Activated CD8-positive, alpha-beta T cell treated with anti-CD3 and anti-CD28 coated beads for 36 hours (primary cell): ENCODE measurements at regions not wholly inside any gene's neighbourhood (a gene's known extent, or its start where the extent isn't known, plus 50 kb on each side); places are given as distances from the start of the nearest gene placed in this dataset.

Source experiments
- ATAC-seq: fragments of 200-7000 bp; cut with Tn5 transposase; one replicate; pipeline ENCODE4 v1.10.0; 2021; ENCODE audit warnings: mild to moderate bottlenecking, moderate library complexity
- CTCF ChIA-PET: fragments of 350-600 bp; sonication (Branson Sonifier 250); formaldehyde crosslinking; loops from one replicate; lab custom pipeline; 2021; ENCODE audit warnings: antibody characterized with exemption; lab: Charles Lee
- POLR2A ChIA-PET: fragments of 350-600 bp; sonication (Branson Sonifier 250); formaldehyde crosslinking; loops from one replicate; lab custom pipeline; 2021; ENCODE audit warnings: antibody characterized with exemption; lab: Charles Lee
- DNase-seq: peaks from one replicate; pipeline ENCODE4 v3.0.0-alpha.2; 2020
- H3K27ac Mint-ChIP-seq: one replicate; pipeline ENCODE4 v1.8.0; 2021; ENCODE audit warnings: mild to moderate bottlenecking, mixed read lengths
- H3K27me3 Mint-ChIP-seq: one replicate; pipeline ENCODE4 v1.8.0; 2021; ENCODE audit warnings: mixed read lengths
- H3K36me3 Mint-ChIP-seq: one replicate; pipeline ENCODE4 v1.8.0; 2021; ENCODE audit warnings: low read depth, mixed read lengths
- H3K4me1 Mint-ChIP-seq: one replicate; pipeline ENCODE4 v1.8.0; 2021; ENCODE audit warnings: low read depth, mixed read lengths
- H3K4me3 Mint-ChIP-seq: one replicate; pipeline ENCODE4 v1.8.0; 2021; ENCODE audit warnings: mild to moderate bottlenecking, moderate library complexity, mixed read lengths
- H3K9me3 Mint-ChIP-seq: one replicate; pipeline ENCODE4 v1.8.0; 2021; ENCODE audit warnings: mixed read lengths
- intact Hi-C: fragments of 100-400 bp; cut with micrococcal nuclease; formaldehyde crosslinking; loops from one replicate; pipeline ENCODE4 v1.10.0; 2022
- TF ChIP-seq, protein P1 (sequence below): fragments of 200-600 bp; IDR thresholded peaks from one replicate; pipeline ENCODE4 v1.8.0; 2022; ENCODE audit warnings: antibody characterized with exemption, mild to moderate bottlenecking

DNA sequence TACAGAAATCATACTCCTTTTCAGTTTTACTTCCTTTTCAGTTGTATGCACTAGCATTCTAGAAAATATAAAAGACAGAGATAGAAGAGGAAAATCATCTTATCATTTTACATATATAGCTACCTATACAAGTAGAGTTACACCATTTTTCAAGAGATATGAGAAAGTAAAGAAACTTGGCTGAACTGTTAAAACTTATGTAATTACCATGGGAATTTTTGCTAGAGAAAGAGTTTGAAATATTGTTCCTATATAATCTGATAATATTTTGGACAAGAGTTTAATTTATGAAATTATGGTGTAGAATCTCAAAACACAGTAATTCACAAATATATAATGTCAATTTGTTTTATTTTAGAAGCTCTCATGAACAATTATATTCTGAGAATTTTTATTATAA is 180.8 kb downstream of the PLPPR4 start:
- TF ChIP-seq, protein P1, sequence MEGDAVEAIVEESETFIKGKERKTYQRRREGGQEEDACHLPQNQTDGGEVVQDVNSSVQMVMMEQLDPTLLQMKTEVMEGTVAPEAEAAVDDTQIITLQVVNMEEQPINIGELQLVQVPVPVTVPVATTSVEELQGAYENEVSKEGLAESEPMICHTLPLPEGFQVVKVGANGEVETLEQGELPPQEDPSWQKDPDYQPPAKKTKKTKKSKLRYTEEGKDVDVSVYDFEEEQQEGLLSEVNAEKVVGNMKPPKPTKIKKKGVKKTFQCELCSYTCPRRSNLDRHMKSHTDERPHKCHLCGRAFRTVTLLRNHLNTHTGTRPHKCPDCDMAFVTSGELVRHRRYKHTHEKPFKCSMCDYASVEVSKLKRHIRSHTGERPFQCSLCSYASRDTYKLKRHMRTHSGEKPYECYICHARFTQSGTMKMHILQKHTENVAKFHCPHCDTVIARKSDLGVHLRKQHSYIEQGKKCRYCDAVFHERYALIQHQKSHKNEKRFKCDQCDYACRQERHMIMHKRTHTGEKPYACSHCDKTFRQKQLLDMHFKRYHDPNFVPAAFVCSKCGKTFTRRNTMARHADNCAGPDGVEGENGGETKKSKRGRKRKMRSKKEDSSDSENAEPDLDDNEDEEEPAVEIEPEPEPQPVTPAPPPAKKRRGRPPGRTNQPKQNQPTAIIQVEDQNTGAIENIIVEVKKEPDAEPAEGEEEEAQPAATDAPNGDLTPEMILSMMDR: no peak
- intact Hi-C loops: no loop called here
- Mint-ChIP-seq H3K27ac (no peak overlapping the region), H3K4me1 (peaks cover 10% of the 10 kb centered on the region), H3K9me3 (no peaks in the 10 kb centered on the region), H3K4me3 (no peak overlapping the region), H3K27me3 (peaks cover 4% of the 10 kb centered on the region), H3K36me3 (no peaks in the 10 kb centered on the region)
- ChIA-PET POLR2A (no interaction called here), CTCF (no interaction called here)
- no peak for ATAC-seq
- no peak for DNase-seq

- H3K4me1 Mint-ChIP-seq: peaks cover 10% of the 10 kb centered on the region
- no peaks in the 10 kb centered on the region for H3K9me3 Mint-ChIP-seq
- ChIA-PET POLR2A (no interaction called here), CTCF (interaction anchor here (1.4 kb wide), 1 partner anchor 10 kb away, joined by 3 read pairs; no protein-coding TSS in a partner anchor)
- no peak overlapping the region for H3K4me3 Mint-ChIP-seq
- no peak overlapping the region for H3K27ac Mint-ChIP-seq
- H3K27me3 Mint-ChIP-seq: peaks cover 4% of the 10 kb centered on the region
- H3K36me3 Mint-ChIP-seq: no peaks in the 10 kb centered on the region
- TF ChIP-seq, protein P1: no peak
- ATAC-seq (no peak), DNase-seq (no peak)
- intact Hi-C loops: no loop called here
Measured at GRCh38 chr1:99445486-99445885, 181.2 kb downstream of the PLPPR4 start.

DNA sequence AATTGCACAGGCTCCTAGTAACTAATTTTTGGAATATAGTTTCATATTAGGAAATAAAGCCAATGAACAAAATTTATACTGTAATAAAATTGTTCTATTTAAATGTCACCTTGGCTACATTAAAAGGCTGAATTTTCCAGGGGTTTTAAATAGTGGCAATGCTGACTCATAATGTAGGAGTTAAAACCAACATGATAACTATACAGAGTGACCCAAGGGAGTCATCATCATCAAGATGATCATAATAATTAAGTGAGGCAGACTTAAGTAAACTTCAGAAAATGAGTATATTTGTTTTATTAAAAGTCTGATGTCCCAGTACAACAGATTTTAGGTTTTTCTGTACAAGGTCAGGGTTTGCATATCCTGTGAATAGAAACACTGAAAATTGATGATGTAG is 183.4 kb downstream of the PLPPR4 start:
- H3K27ac Mint-ChIP-seq: no peak overlapping the region
- no peak overlapping the region for H3K4me3 Mint-ChIP-seq
- H3K4me1 Mint-ChIP-seq: no peaks in the 10 kb centered on the region
- intact Hi-C loops: no loop called here
- ChIA-PET POLR2A (no interaction called here), CTCF (no interaction called here)
- H3K9me3 Mint-ChIP-seq: no peaks in the 10 kb centered on the region
- H3K36me3 Mint-ChIP-seq: no peaks in the 10 kb centered on the region
- DNase-seq: no peak
- peaks cover 4% of the 10 kb centered on the region for H3K27me3 Mint-ChIP-seq
- no peak for ATAC-seq
- TF ChIP-seq, protein P1: no peak

DNA sequence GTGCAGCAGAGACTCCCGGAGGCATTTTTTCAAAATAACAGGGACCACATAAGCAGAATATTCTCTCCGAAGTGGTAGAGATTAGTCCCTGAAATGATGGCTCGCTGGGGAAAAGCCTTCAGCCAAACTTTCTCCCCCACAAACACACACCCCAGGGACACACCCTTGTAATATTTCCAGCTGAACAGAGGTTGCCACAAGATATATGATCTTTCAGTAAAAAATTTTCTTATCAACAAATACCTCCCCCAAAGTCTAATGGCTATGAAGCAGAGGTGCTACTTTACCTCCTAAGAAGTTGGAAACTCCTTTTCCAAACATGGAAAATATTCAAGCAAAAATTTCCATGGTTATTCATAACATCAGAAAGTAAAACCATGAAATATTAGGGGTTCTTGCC is 190.2 kb upstream of the PALMD start:
- ChIA-PET CTCF (interaction anchor here (1.4 kb wide), 1 partner anchor 10 kb away, joined by 3 read pairs; no protein-coding TSS in a partner anchor), POLR2A (no interaction called here)
- DNase-seq (no peak), ATAC-seq (no peak)
- Mint-ChIP-seq H3K27me3 (peaks cover 9% of the 10 kb centered on the region), H3K27ac (no peak overlapping the region), H3K4me1 (no peaks in the 10 kb centered on the region), H3K36me3 (no peaks in the 10 kb centered on the region), H3K9me3 (no peaks in the 10 kb centered on the region), H3K4me3 (no peak overlapping the region)
- TF ChIP-seq, protein P1: no peak
- intact Hi-C loops: no loop called here

GRCh38 chr1:99456536-99456935 is 189.4 kb upstream of the PALMD start:
- CTCF ChIA-PET: no interaction called here
- intact Hi-C loops: no loop called here

More at GRCh38 chr1:99456536-99456935, 189.4 kb upstream of the PALMD start:
- DNase-seq: no peak
- Mint-ChIP-seq H3K9me3 (no peaks in the 10 kb centered on the region), H3K27ac (no peak overlapping the region), H3K36me3 (no peaks in the 10 kb centered on the region), H3K4me3 (no peak overlapping the region), H3K4me1 (no peaks in the 10 kb centered on the region), H3K27me3 (peaks cover 9% of the 10 kb centered on the region)
- POLR2A ChIA-PET: no interaction called here
- ATAC-seq: no peak
- TF ChIP-seq, protein P1: no peak
